Nephron (organoid): ENCODE measurements at regions not wholly inside any gene's neighbourhood (a gene's known extent, or its start where the extent isn't known, plus 50 kb on each side); places are given as distances from the start of the nearest gene placed in this dataset.

Source experiments
- H3K27ac Mint-ChIP-seq, 3 experiments: 2 replicates each; pipeline ENCODE4 v1.8.0; 2020; ENCODE audit warnings: mixed read lengths in 3 of 3, mild to moderate bottlenecking in 2 of 3, moderate library complexity in 1 of 3
- H3K27me3 Mint-ChIP-seq: 2 replicates; pipeline ENCODE4 v1.8.0; 2021; ENCODE audit warnings: low read depth, mild to moderate bottlenecking, moderate library complexity, mixed read lengths
- H3K36me3 Mint-ChIP-seq: 2 replicates; pipeline ENCODE4 v1.8.0; 2020; ENCODE audit warnings: low read depth, mixed read lengths
- H3K4me1 Mint-ChIP-seq: 2 replicates; pipeline ENCODE4 v1.8.0; 2020; ENCODE audit warnings: mixed read lengths
- H3K4me3 Mint-ChIP-seq, 3 experiments: 2 replicates each; pipeline ENCODE4 v1.8.0; 2020; ENCODE audit warnings: mild to moderate bottlenecking in 3 of 3, mixed read lengths in 3 of 3, moderate library complexity in 2 of 3
- H3K9me3 Mint-ChIP-seq: 2 replicates; pipeline ENCODE4 v1.8.0; 2020; ENCODE audit warnings: mixed read lengths
- TF ChIP-seq, protein P1 (sequence below), 3 experiments: fragments of 200-600 bp; sonication (generic); IDR thresholded peaks; one replicate each; pipeline ENCODE4 v1.5.0; 2021; ENCODE audit warnings: antibody characterized with exemption in 3 of 3; ENCODE audit not compliant: unreplicated experiment in 3 of 3

GRCh38 chr3:148211725-148212124 lies 486.0 kb upstream of the AGTR1 start:
- H3K9me3 Mint-ChIP-seq: no peaks in the 10 kb centered on the region
- TF ChIP-seq, protein P1, sequence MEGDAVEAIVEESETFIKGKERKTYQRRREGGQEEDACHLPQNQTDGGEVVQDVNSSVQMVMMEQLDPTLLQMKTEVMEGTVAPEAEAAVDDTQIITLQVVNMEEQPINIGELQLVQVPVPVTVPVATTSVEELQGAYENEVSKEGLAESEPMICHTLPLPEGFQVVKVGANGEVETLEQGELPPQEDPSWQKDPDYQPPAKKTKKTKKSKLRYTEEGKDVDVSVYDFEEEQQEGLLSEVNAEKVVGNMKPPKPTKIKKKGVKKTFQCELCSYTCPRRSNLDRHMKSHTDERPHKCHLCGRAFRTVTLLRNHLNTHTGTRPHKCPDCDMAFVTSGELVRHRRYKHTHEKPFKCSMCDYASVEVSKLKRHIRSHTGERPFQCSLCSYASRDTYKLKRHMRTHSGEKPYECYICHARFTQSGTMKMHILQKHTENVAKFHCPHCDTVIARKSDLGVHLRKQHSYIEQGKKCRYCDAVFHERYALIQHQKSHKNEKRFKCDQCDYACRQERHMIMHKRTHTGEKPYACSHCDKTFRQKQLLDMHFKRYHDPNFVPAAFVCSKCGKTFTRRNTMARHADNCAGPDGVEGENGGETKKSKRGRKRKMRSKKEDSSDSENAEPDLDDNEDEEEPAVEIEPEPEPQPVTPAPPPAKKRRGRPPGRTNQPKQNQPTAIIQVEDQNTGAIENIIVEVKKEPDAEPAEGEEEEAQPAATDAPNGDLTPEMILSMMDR (IDR thresholded peaks at IDR 0.05; ENCODE audit: unreplicated experiment in 3 of 3): no peak
- no peaks in the 10 kb centered on the region for H3K36me3 Mint-ChIP-seq
- H3K4me3 Mint-ChIP-seq: no peak overlapping the region
- no peak overlapping the region for H3K27ac Mint-ChIP-seq
- no peaks in the 10 kb centered on the region for H3K4me1 Mint-ChIP-seq
- H3K27me3 Mint-ChIP-seq: no peaks in the 10 kb centered on the region

DNA sequence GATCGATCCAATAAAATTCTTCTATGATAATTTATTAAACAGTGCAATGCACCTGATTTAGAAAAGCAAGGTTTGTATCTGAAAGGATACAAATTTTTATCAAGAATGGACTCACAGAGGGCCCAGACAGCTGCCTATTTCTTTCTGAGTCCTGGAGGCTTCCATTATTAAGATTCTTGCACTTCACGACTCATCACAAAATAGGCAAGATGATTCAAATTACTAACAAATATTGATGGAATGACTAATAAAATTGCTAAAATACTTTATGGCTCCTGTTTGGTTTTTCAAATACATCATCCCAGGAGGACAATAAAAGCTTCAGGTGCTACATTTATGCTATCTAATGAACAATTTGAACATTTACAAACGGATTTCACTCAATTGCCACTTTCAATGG lies 483.0 kb upstream of the AGTR1 start:
- Mint-ChIP-seq H3K27ac (no peak overlapping the region), H3K4me3 (no peak overlapping the region), H3K36me3 (no peaks in the 10 kb centered on the region), H3K27me3 (no peaks in the 10 kb centered on the region), H3K4me1 (no peaks in the 10 kb centered on the region), H3K9me3 (no peaks in the 10 kb centered on the region)
- TF ChIP-seq, protein P1 (IDR thresholded peaks at IDR 0.05; ENCODE audit: unreplicated experiment in 3 of 3): no peak

GRCh38 chr3:148217317-148217716 lies 480.4 kb upstream of the AGTR1 start:
- Mint-ChIP-seq H3K9me3 (no peaks in the 10 kb centered on the region), H3K4me1 (no peaks in the 10 kb centered on the region), H3K27ac (no peak overlapping the region), H3K4me3 (no peak overlapping the region), H3K27me3 (no peaks in the 10 kb centered on the region), H3K36me3 (no peaks in the 10 kb centered on the region)
- TF ChIP-seq, protein P1 (IDR thresholded peaks at IDR 0.05; ENCODE audit: unreplicated experiment in 3 of 3): no peak

GRCh38 chr3:148218222-148218621 lies 479.5 kb upstream of the AGTR1 start:
- H3K36me3 Mint-ChIP-seq: no peaks in the 10 kb centered on the region
- no peak overlapping the region for H3K27ac Mint-ChIP-seq
- no peaks in the 10 kb centered on the region for H3K27me3 Mint-ChIP-seq
- H3K4me3 Mint-ChIP-seq: no peak overlapping the region
- no peaks in the 10 kb centered on the region for H3K4me1 Mint-ChIP-seq
- H3K9me3 Mint-ChIP-seq: no peaks in the 10 kb centered on the region
- TF ChIP-seq, protein P1 (IDR thresholded peaks at IDR 0.05; ENCODE audit: unreplicated experiment in 3 of 3): no peak

DNA sequence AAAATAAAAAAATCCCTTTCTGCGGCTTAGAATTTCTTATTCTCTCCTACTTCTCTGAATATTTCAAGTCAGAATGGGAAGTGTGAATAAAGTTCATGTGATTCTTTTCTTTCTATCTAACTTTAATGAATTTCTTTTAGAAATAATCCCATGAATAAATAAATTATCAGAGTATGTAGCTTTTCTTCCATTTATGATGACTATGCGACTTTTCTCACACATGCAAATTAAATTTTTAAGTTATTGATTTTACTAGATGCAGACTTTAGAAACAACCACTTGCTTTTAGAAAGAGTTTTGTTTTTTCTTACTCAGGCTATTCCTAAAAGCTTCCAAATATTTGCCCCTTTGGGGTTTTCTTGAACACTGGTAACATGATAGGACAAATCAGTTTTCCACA lies 477.7 kb upstream of the AGTR1 start:
- H3K36me3 Mint-ChIP-seq: no peaks in the 10 kb centered on the region
- H3K27ac Mint-ChIP-seq: no peak overlapping the region
- no peaks in the 10 kb centered on the region for H3K9me3 Mint-ChIP-seq
- H3K27me3 Mint-ChIP-seq: no peaks in the 10 kb centered on the region
- TF ChIP-seq, protein P1 (IDR thresholded peaks at IDR 0.05; ENCODE audit: unreplicated experiment in 3 of 3): no peak
- H3K4me3 Mint-ChIP-seq: no peak overlapping the region
- H3K4me1 Mint-ChIP-seq: no peaks in the 10 kb centered on the region

GRCh38 chr3:148221303-148221702 lies 476.4 kb upstream of the AGTR1 start:
- TF ChIP-seq, protein P1 (IDR thresholded peaks at IDR 0.05; ENCODE audit: unreplicated experiment in 3 of 3): no peak
- Mint-ChIP-seq H3K36me3 (no peaks in the 10 kb centered on the region), H3K4me3 (no peak overlapping the region), H3K4me1 (no peaks in the 10 kb centered on the region), H3K9me3 (no peaks in the 10 kb centered on the region), H3K27me3 (no peaks in the 10 kb centered on the region), H3K27ac (no peak overlapping the region)
